DOHH2 (cell line): ENCODE measurements at regions not wholly inside any gene's neighbourhood (a gene's known extent, or its start where the extent isn't known, plus 50 kb on each side); places are given as distances from the start of the nearest gene placed in this dataset.

Experiments used
- H3F3A ChIP-seq: fragments of 200-600 bp; sonication (generic), shearing (Covaris generic); 2 replicates; pipeline ENCODE4 v1.6.0; 2016; ENCODE audit warnings: antibody characterized with exemption, mild to moderate bottlenecking; ENCODE audit not compliant: control insufficient read depth, insufficient read depth
- H3K27ac ChIP-seq: fragments of 200-600 bp; sonication (generic); 2 replicates; pipeline ENCODE4 v1.5.1; 2014; ENCODE audit warnings: low read depth, mild to moderate bottlenecking, low read length, moderate library complexity
- H3K27me3 ChIP-seq: fragments of 200-600 bp; sonication (generic); 2 replicates; pipeline ENCODE4 v1.6.1; 2014; ENCODE audit warnings: mild to moderate bottlenecking, low read length, mixed read lengths; ENCODE audit not compliant: control insufficient read depth
- H3K36me3 ChIP-seq: fragments of 200-600 bp; sonication (generic); 2 replicates; pipeline ENCODE4 v1.6.1; 2014; ENCODE audit warnings: mild to moderate bottlenecking, low read length, moderate library complexity, mixed read lengths; ENCODE audit not compliant: control insufficient read depth
- H3K4me1 ChIP-seq: fragments of 200-600 bp; sonication (generic); 2 replicates; pipeline ENCODE4 v1.6.1; 2014; ENCODE audit warnings: mild to moderate bottlenecking, low read length, mixed read lengths; ENCODE audit not compliant: control insufficient read depth
- H3K4me2 ChIP-seq: fragments of 200-600 bp; sonication (generic); 2 replicates; pipeline ENCODE4 v1.6.0; 2014; ENCODE audit warnings: mild to moderate bottlenecking, low read length, moderate library complexity
- H3K4me3 ChIP-seq: fragments of 200-600 bp; sonication (generic); 2 replicates; pipeline ENCODE4 v1.5.1; 2014; ENCODE audit warnings: mild to moderate bottlenecking, low read length, mixed read lengths
- H3K79me2 ChIP-seq: fragments of 200-600 bp; sonication (generic); 2 replicates; pipeline ENCODE4 v1.6.1; 2014; ENCODE audit warnings: mild to moderate bottlenecking, low read length, mixed read lengths; ENCODE audit not compliant: control insufficient read depth
- H3K9me2 ChIP-seq: fragments of 200-600 bp; sonication (generic); replicated peaks from 2 replicates; pipeline ENCODE4 v1.6.1; 2014; ENCODE audit warnings: mild to moderate bottlenecking, low read length, mixed read lengths; ENCODE audit not compliant: control insufficient read depth
- H3K9me3 ChIP-seq: fragments of 200-600 bp; sonication (generic); 2 replicates; pipeline ENCODE4 v1.6.1; 2014; ENCODE audit warnings: antibody characterized with exemption, low read length, mixed read lengths; ENCODE audit not compliant: control insufficient read depth, insufficient read depth
- H4K20me1 ChIP-seq: fragments of 200-600 bp; sonication (generic); 2 replicates; pipeline ENCODE4 v1.6.0; 2014; ENCODE audit warnings: low read depth, mild to moderate bottlenecking, antibody characterized with exemption, low read length, moderate library complexity; ENCODE audit not compliant: control insufficient read depth, insufficient read depth
- CTCF ChIP-seq: fragments of 200-600 bp; sonication (generic); IDR thresholded peaks from one replicate; pipeline ENCODE4 v1.5.1; 2014; ENCODE audit warnings: antibody characterized with exemption, mild to moderate bottlenecking, low read depth, low read length; ENCODE audit not compliant: poor library complexity, severe bottlenecking
- EZH2phosphoT487 ChIP-seq: fragments of 200-600 bp; sonication (generic); IDR thresholded peaks from 2 replicates; pipeline ENCODE4 v1.6.1; 2017; ENCODE audit warnings: borderline replicate concordance, mild to moderate bottlenecking, antibody characterized with exemption, low read length, moderate library complexity, mixed read lengths

DNA sequence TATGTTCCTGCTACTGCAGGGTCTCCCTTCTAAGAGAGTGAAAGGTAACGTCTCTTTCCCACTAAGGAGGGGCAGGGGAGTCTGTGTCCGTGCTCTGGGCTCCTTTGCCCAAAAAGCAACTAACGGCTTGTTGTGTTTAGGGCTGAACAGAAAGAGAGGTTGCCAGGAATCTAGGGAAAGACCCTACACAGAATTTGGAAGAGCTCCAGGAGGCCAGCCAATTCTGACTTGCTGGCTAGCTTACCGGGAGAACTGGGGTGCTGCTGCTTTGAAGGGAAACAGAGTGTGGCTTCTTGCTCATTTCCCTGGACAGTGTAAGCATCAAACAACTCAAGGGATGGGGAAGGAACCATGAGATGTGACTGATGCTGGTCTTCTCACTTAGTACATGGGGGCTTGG, 176.1 kb downstream of the GADD45G start:
- no peaks in the 10 kb centered on the region for H3K4me1 ChIP-seq
- H3F3A ChIP-seq: no peaks in the 10 kb centered on the region
- no peak overlapping the region for H3K4me3 ChIP-seq
- H3K9me2 ChIP-seq: no peaks in the 10 kb centered on the region
- no peaks in the 10 kb centered on the region for H4K20me1 ChIP-seq
- no peaks in the 10 kb centered on the region for H3K9me3 ChIP-seq
- no peaks in the 10 kb centered on the region for H3K36me3 ChIP-seq
- TF ChIP-seq CTCF: no peak
- no peak for TF ChIP-seq EZH2phosphoT487
- H3K4me2 ChIP-seq: no peak overlapping the region
- no peaks in the 10 kb centered on the region for H3K27me3 ChIP-seq
- no peak overlapping the region for H3K27ac ChIP-seq
- no peaks in the 10 kb centered on the region for H3K79me2 ChIP-seq

- Histone ChIP-seq H3K27me3 (no peaks in the 10 kb centered on the region), H3K9me3 (no peaks in the 10 kb centered on the region), H3F3A (no peaks in the 10 kb centered on the region), H3K79me2 (no peaks in the 10 kb centered on the region), H3K27ac (no peak overlapping the region), H3K36me3 (no peaks in the 10 kb centered on the region), H4K20me1 (no peaks in the 10 kb centered on the region), H3K9me2 (no peaks in the 10 kb centered on the region), H3K4me2 (no peak overlapping the region), H3K4me3 (no peak overlapping the region), H3K4me1 (no peaks in the 10 kb centered on the region)
- no peak for TF ChIP-seq EZH2phosphoT487
- TF ChIP-seq CTCF: no peak
Measured at GRCh38 chr9:89781838-89782540, 177.2 kb downstream of the GADD45G start.

DNA sequence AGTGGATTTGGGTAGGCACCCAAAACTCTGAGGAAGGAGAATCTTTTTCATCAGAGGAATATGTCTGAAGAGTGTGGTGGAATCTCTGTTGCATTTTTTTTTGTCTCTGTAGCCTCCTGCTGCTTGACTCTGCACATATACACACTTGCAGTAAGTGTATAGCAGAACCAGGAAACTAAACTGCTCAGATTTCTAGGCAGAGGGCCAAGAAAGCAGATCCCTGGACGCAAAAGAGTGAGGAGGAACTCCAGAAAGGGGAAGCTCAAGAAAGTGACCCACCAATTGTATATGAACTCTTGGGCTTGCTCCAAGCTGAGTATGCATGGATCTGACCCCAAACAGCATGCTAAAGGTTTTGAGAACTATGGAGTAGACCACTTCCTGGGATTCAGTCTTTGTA, 181.8 kb downstream of the GADD45G start:
- H3K9me2 ChIP-seq: no peaks in the 10 kb centered on the region
- no peaks in the 10 kb centered on the region for H3K27me3 ChIP-seq
- no peaks in the 10 kb centered on the region for H3K36me3 ChIP-seq
- no peaks in the 10 kb centered on the region for H3K9me3 ChIP-seq
- no peaks in the 10 kb centered on the region for H3F3A ChIP-seq
- H3K4me1 ChIP-seq: no peaks in the 10 kb centered on the region
- H4K20me1 ChIP-seq: no peaks in the 10 kb centered on the region
- no peak for TF ChIP-seq EZH2phosphoT487
- no peak for TF ChIP-seq CTCF
- no peaks in the 10 kb centered on the region for H3K79me2 ChIP-seq
- H3K4me3 ChIP-seq: no peak overlapping the region
- H3K4me2 ChIP-seq: no peak overlapping the region
- no peak overlapping the region for H3K27ac ChIP-seq
